Lower lobe of right lung (tissue), 2 donors: ENCODE measurements at regions not wholly inside any gene's neighbourhood (a gene's known extent, or its start where the extent isn't known, plus 50 kb on each side); places are given as distances from the start of the nearest gene placed in this dataset.

ENCODE experiments used
- ATAC-seq, 2 donors: fragments of 200-7000 bp; cut with Tn5 transposase; one replicate each; pipeline ENCODE4 v1.9.1; 2020 to 2022; ENCODE audit warnings: mild to moderate bottlenecking in 2 of 2, moderate library complexity in 2 of 2
- DNase-seq: peaks from one replicate; pipeline ENCODE4 v3.0.0-alpha.2; 2020
- H3K27ac ChIP-seq: fragments of 200-600 bp; one replicate; pipeline ENCODE4 v1.8.0; 2022
- H3K27me3 ChIP-seq: fragments of 200-600 bp; one replicate; pipeline ENCODE4 v1.8.0; 2022; ENCODE audit warnings: low read depth
- H3K36me3 ChIP-seq: fragments of 200-600 bp; one replicate; pipeline ENCODE4 v1.8.0; 2022; ENCODE audit warnings: mild to moderate bottlenecking
- H3K4me1 ChIP-seq: fragments of 200-600 bp; one replicate; pipeline ENCODE4 v1.8.0; 2022
- H3K4me3 ChIP-seq: fragments of 200-600 bp; one replicate; pipeline ENCODE4 v1.8.0; 2022; ENCODE audit warnings: mild to moderate bottlenecking
- H3K9me3 ChIP-seq: fragments of 200-600 bp; one replicate; pipeline ENCODE4 v1.8.0; 2022
- CTCF ChIP-seq: fragments of 200-600 bp; IDR thresholded peaks from one replicate; pipeline ENCODE4 v1.8.0; 2022; ENCODE audit warnings: antibody characterized with exemption, mild to moderate bottlenecking
- intact Hi-C: fragments of 100-400 bp; cut with DNase I; formaldehyde crosslinking; loops from one replicate; pipeline ENCODE4 v1.11.0; 2022
- donor health status: DM: no; HTN: yes; CAD: no; lungs with severe emphysema.

GRCh38 chr9:129467004-129467588, 153.8 kb downstream of the C9orf50 start:
- intact Hi-C loops: no loop called here
- no peaks in the 10 kb centered on the region for H3K9me3 ChIP-seq
- no peak for TF ChIP-seq CTCF
- no peak overlapping the region for H3K27ac ChIP-seq
- H3K27me3 ChIP-seq: no peaks in the 10 kb centered on the region
- DNase-seq (no peak), ATAC-seq (no peak)
- no peaks in the 10 kb centered on the region for H3K36me3 ChIP-seq
- peaks cover 24% of the 10 kb centered on the region for H3K4me1 ChIP-seq
- H3K4me3 ChIP-seq: no peak overlapping the region

DNA sequence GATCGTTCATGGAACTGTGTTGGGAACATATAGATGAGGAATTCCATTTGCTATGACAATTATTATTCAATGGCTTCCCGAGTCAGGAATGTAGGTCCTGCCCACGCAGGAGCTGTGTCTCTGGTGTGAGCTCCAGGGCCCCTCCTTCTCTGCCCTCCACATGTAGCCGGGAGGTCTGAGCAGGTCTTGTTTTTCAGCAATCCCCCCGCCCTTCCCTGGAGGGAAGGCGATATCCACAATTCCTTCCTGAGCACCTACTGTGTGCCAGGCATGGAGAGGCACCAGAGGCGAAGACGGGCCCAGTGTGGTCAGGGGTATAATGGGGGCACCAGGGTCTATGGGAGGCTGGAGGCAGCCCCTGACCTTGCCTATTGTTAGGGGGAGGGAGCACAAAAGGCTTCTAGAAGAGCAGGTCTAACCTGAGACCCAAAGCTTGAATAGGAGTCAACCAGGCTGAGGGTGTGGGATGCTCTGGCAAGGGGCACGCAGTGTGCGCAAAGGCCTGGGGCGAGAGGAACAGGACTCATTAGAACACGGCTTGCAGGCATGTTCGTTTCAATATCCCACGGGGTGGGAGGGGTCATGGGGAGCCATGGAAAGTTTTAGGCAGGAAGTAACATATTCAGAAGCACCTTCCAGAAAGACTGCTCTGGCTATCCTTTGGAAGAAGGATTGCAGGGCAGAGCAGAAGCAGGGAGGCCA, 154.9 kb downstream of the C9orf50 start:
- H3K9me3 ChIP-seq: no peaks in the 10 kb centered on the region
- H3K4me1 ChIP-seq: peaks cover 33% of the 10 kb centered on the region
- no peak for ATAC-seq
- intact Hi-C loops: no loop called here
- no peak for TF ChIP-seq CTCF
- no peak overlapping the region for H3K4me3 ChIP-seq
- H3K27ac ChIP-seq: no peak overlapping the region
- DNase-seq: no peak
- H3K36me3 ChIP-seq: no peaks in the 10 kb centered on the region
- H3K27me3 ChIP-seq: no peaks in the 10 kb centered on the region

DNA sequence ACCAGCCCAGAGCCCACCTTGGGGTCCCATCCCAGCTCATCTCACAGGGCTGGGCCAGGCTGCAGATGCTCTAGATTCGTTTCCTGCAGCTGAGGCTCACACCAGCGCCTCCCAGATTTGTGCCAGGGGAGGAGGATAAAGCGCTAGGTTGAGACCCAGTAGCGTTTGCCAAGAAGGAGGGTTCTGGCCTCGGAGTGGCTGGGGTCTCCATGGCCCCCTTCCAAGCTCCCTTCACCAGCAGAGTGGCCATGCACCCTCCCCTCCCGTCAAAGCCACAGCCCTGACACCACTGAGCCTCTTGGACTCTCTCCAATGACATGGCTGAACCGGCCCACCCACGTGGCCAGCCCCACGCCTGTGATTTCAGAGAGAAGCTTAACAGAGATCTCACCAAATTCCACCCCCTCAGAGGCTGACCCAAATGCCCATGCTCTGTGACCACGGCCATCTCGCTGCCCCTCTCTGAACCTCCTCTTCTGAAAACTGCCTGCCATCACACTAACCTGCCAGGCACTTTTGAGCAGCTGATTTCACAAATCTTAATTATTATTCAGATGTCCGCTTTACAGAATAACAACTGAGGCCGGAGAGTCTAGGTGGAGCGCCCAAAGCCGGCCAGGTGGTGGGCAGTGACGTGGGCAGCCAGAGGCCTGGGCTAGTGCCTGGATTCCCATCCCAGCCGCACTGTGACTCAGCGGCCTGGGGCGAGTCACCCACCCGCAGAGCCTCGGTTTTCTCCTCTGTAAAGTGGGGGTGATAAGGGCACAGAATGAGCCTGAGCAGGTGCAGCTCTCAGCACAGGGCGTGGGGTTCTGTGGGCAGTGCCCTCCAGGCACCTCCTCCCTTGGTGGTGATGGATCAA, 155.7 kb downstream of the C9orf50 start:
- ATAC-seq (no peak), DNase-seq (no peak)
- peaks cover 29% of the 10 kb centered on the region for H3K4me1 ChIP-seq
- intact Hi-C loops: no loop called here
- H3K27ac ChIP-seq: no peak overlapping the region
- no peak for TF ChIP-seq CTCF
- H3K9me3 ChIP-seq: no peaks in the 10 kb centered on the region
- no peaks in the 10 kb centered on the region for H3K36me3 ChIP-seq
- no peak overlapping the region for H3K4me3 ChIP-seq
- no peaks in the 10 kb centered on the region for H3K27me3 ChIP-seq

DNA sequence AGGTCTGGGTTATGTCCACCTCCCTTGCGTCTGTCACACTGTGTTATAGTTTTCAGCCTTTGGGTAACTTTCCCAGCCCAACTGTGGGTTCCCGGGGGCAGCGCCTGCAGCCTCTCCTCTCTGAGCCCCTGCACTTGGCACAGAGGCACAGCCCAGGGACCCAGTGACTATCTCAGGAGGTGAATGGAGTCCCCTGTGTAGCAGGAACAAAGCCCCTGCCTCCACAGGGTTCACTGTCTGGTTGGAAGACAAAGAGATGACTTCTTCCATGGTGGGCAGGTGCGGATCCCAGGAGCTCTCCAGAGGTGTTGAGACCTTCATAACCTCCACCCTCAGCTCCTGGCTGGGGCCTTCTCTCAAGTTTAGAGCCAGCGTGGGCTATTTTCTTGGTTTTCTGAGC, 156.9 kb downstream of the C9orf50 start:
- no peak for ATAC-seq
- intact Hi-C loops: no loop called here
- Histone ChIP-seq H3K4me1 (peaks cover 38% of the 10 kb centered on the region), H3K27me3 (no peaks in the 10 kb centered on the region), H3K36me3 (no peaks in the 10 kb centered on the region), H3K4me3 (no peak overlapping the region), H3K27ac (no peak overlapping the region), H3K9me3 (no peaks in the 10 kb centered on the region)
- no peak for DNase-seq
- TF ChIP-seq CTCF: no peak

DNA sequence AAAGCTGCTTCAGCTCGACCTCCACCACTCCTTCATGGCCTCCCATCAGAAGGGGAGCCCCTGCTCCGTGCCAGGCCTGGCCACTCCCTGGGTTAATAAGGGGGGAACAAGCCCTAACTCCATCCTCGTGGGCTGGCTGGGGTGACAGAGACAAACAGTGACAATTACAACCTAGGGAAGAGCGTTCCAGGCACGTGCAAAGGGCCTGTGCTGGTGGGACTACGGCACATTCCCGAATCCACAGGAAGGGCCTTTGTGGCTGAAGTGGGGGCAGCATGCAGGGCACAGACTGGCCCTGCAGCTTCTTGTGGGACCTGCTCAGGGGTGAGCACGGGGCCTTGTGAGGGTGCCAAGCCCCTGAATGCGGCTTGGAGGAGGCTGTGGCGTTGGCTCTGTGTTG, 157.4 kb downstream of the C9orf50 start:
- Histone ChIP-seq H3K4me3 (no peak overlapping the region), H3K9me3 (no peaks in the 10 kb centered on the region), H3K27ac (no peak overlapping the region), H3K36me3 (no peaks in the 10 kb centered on the region), H3K4me1 (peaks cover 44% of the 10 kb centered on the region), H3K27me3 (no peaks in the 10 kb centered on the region)
- intact Hi-C loops: no loop called here
- no peak for TF ChIP-seq CTCF
- DNase-seq: no peak
- ATAC-seq: no peak
